BJ (cell line): ENCODE measurements at regions not wholly inside any gene's neighbourhood (a gene's known extent, or its start where the extent isn't known, plus 50 kb on each side); places are given as distances from the start of the nearest gene placed in this dataset.
"Not testable (repeated sequence)": the region's sequence is repeated elsewhere in the genome, so short reads cannot be mapped to it uniquely, and the experiment has no call there.

ENCODE experiments used
- CTCF ChIA-PET: fragments of 350-600 bp; formaldehyde crosslinking; extraction: SDS; loops from one replicate; lab custom pipeline; 2021; ENCODE audit warnings: antibody characterized with exemption, inconsistent platforms; lab: Yijun Ruan, JAX
- POLR2A ChIA-PET: fragments of 300-600 bp; sonication (Branson Sonifier 250); formaldehyde crosslinking; extraction: SDS; loops from one replicate; lab custom pipeline; 2021; ENCODE audit warnings: antibody characterized with exemption; lab: Charles Lee
- DNase-seq: peaks from one replicate; pipeline ENCODE4 v3.0.0-alpha.2; 2011; ENCODE audit warnings: low read depth
- H3K27me3 ChIP-seq: 2 replicates; pipeline ENCODE4 v1.6.0; 2011; ENCODE audit warnings: low read length; ENCODE audit not compliant: control insufficient read depth, insufficient read depth
- H3K36me3 ChIP-seq: 2 replicates; pipeline ENCODE4 v1.5.1; 2011; ENCODE audit warnings: low read length; ENCODE audit not compliant: control insufficient read depth, insufficient read depth
- H3K4me3 ChIP-seq: 2 replicates; pipeline ENCODE4 v1.5.1; 2011; ENCODE audit warnings: low read depth, mild to moderate bottlenecking, control low read depth, low read length
- TF ChIP-seq, protein P1 (sequence below): IDR thresholded peaks from 2 replicates; pipeline ENCODE4 v1.5.1; 2011; ENCODE audit warnings: low read depth, mild to moderate bottlenecking, control low read depth, inconsistent platforms, low read length, moderate library complexity; ENCODE audit not compliant: insufficient read depth

GRCh38 chr6:10081075-10081474, 333.8 kb downstream of the TFAP2A start:
- no peak for DNase-seq
- no peak overlapping the region for H3K4me3 ChIP-seq
- POLR2A ChIA-PET = no interaction called here
- H3K36me3 ChIP-seq = no peaks in the 10 kb centered on the region
- TF ChIP-seq, protein P1, sequence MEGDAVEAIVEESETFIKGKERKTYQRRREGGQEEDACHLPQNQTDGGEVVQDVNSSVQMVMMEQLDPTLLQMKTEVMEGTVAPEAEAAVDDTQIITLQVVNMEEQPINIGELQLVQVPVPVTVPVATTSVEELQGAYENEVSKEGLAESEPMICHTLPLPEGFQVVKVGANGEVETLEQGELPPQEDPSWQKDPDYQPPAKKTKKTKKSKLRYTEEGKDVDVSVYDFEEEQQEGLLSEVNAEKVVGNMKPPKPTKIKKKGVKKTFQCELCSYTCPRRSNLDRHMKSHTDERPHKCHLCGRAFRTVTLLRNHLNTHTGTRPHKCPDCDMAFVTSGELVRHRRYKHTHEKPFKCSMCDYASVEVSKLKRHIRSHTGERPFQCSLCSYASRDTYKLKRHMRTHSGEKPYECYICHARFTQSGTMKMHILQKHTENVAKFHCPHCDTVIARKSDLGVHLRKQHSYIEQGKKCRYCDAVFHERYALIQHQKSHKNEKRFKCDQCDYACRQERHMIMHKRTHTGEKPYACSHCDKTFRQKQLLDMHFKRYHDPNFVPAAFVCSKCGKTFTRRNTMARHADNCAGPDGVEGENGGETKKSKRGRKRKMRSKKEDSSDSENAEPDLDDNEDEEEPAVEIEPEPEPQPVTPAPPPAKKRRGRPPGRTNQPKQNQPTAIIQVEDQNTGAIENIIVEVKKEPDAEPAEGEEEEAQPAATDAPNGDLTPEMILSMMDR = no peak
- no peaks in the 10 kb centered on the region for H3K27me3 ChIP-seq
- CTCF ChIA-PET = interaction anchor here (1.1 to 1.4 kb wide), 2 partner anchors 50 to 1861 kb away, joined by 3 read pairs; no protein-coding TSS in a partner anchor

GRCh38 chr6:10080561-10080960, 334.3 kb downstream of the TFAP2A start:
- DNase-seq = no peak
- Histone ChIP-seq H3K36me3 (no peaks in the 10 kb centered on the region), H3K4me3 (no peak overlapping the region), H3K27me3 (no peaks in the 10 kb centered on the region)
- TF ChIP-seq, protein P1 = no peak
- ChIA-PET CTCF (interaction anchor here (1.1 kb wide), 1 partner anchor 1861 kb away, joined by 3 read pairs; no protein-coding TSS in a partner anchor), POLR2A (no interaction called here)

GRCh38 chr6:10078581-10078980, 336.3 kb downstream of the TFAP2A start:
- ChIA-PET CTCF (no interaction called here), POLR2A (no interaction called here)
- TF ChIP-seq, protein P1 = no peak
- DNase-seq = no peak
- no peaks in the 10 kb centered on the region for H3K36me3 ChIP-seq
- H3K27me3 ChIP-seq = no peaks in the 10 kb centered on the region
- H3K4me3 ChIP-seq = no peak overlapping the region

DNA sequence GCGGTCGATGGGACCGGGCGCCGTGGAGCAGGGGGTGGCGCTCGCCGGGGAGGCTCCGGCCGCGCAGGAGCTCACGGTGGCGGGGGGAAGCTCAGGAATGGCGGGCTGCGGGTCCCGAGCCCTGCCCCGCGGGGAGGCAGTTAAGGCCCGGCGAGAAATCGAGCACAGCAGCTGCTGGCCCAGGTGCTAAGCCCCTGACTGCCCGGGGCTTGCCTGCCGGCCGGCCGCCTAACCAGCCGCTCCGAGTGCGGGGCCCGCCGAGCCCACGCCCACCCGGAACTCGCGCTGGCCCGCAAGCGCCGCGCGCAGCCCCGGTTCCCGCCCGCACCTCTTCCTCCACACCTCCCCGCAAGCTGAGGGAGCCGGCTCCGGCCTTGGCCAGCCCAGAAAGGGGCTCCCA, 340.1 kb downstream of the TFAP2A start:
- H3K4me3 ChIP-seq, POLR2A ChIA-PET, H3K27me3 ChIP-seq, CTCF ChIA-PET, DNase-seq, H3K36me3 ChIP-seq: not testable (repeated sequence)

GRCh38 chr6:10073341-10073740, 341.5 kb downstream of the TFAP2A start:
- no peak for DNase-seq
- POLR2A ChIA-PET = no interaction called here
- TF ChIP-seq, protein P1 = no peak
- CTCF ChIA-PET = interaction anchor here (0.6 to 1.2 kb wide), 4 partner anchors 14 to 818 kb away, joined by 3 to 4 read pairs (median 3); no protein-coding TSS in a partner anchor
- no peaks in the 10 kb centered on the region for H3K36me3 ChIP-seq
- H3K27me3 ChIP-seq = no peaks in the 10 kb centered on the region
- H3K4me3 ChIP-seq = no peak overlapping the region

DNA sequence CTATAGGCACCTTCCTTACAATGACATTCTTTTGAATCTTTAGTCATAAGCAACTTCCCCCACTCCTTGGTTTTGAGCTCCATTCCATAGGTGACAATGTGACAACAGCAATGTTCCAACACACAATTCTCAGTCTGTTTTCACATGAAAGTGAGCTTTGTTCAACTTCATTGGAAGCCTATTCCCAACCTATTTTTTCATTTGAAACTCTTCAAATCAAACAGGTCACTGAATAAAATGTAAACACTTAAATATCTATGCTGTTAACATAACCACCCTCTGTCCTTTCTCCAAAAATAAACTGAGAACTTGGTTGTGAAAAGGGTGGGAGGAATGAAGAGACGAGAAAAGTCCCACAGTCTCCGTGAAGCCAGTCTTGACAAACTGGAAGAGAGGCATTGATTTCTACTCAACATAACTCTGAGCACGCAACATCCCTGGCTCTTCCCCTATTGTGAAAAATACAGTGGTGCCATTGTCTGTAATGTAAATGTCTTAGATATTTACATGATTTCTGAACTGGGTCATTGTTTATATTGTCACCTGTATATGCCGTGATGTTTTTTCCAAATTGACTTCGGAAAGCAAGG, 343.1 kb downstream of the TFAP2A start:
- CTCF ChIA-PET = interaction anchor here (0.5 kb wide), 1 partner anchor 174 kb away, joined by 3 read pairs; no protein-coding TSS in a partner anchor
- H3K4me3 ChIP-seq = no peak overlapping the region
- POLR2A ChIA-PET = no interaction called here
- H3K27me3 ChIP-seq = no peaks in the 10 kb centered on the region
- TF ChIP-seq, protein P1 = no peak
- DNase-seq = no peak
- H3K36me3 ChIP-seq = no peaks in the 10 kb centered on the region
